K562 (cell line): ENCODE measurements at regions not wholly inside any gene's neighbourhood (a gene's known extent, or its start where the extent isn't known, plus 50 kb on each side); places are given as distances from the start of the nearest gene placed in this dataset.

Source experiments
- ATAC-seq: fragments of 200-7000 bp; cut with Tn5 transposase; 3 replicates; pipeline ENCODE4 v1.9.1; 2020; ENCODE audit warnings: moderate library complexity
- BruUV-seq: library from RNA; stranded (reverse); fragments of 400-500 nt; replicated peaks from 2 replicates; lab custom pipeline; 2021; lab: Mats Ljungman, UMichigan
- CTCF ChIA-PET: fragments of 300-600 bp; formaldehyde crosslinking; extraction: SDS; loops from one replicate; lab custom pipeline; 2021; ENCODE audit warnings: low intra/inter-chr PET ratio; lab: Yijun Ruan, JAX
- POLR2A ChIA-PET: fragments of 300-600, 350-650 bp; sonication (Branson Sonifier 250); formaldehyde crosslinking; extraction: SDS; loops from one replicate; lab custom pipeline; 2021; ENCODE audit warnings: antibody characterized with exemption, inconsistent platforms; lab: Yijun Ruan, JAX
- DNase-seq, 4 experiments: peaks; one replicate each; pipeline versions ENCODE4 v3.0.0 to v3.0.0-alpha.2; 2011 to 2018; ENCODE audit warnings: low spot score in 3 of 4, mixed read lengths in 3 of 4; ENCODE audit errors: extremely low read depth in 1 of 4
- FAIRE-seq: peaks from 2 replicates; lab custom pipeline; 2011; peaks lifted over from hg19 to GRCh38; lab: Jason Lieb, UNC
- H2AFZ ChIP-seq: 2 replicates; pipeline ENCODE4 v1.6.0; 2011; ENCODE audit warnings: low read depth, low read length, control low read depth, inconsistent platforms
- H3K27ac ChIP-seq: fragments of 200-600 bp; 3 replicates; pipeline ENCODE4 v1.8.0; 2011; ENCODE audit warnings: low read depth, mild to moderate bottlenecking, control low read depth, inconsistent platforms, low read length, moderate library complexity, mixed read lengths; ENCODE audit errors: extremely low read depth
- H3K27me3 ChIP-seq, 2 experiments: fragments of 300-600 bp in 1 of 2; 2 replicates in 1 of 2; 3 replicates in 1 of 2; pipeline versions ENCODE4 v1.6.0 to v1.8.0; 2011; ENCODE audit warnings: inconsistent platforms in 2 of 2, low read length in 2 of 2, mild to moderate bottlenecking in 1 of 2, mixed read lengths in 1 of 2, moderate library complexity in 1 of 2; ENCODE audit not compliant: control insufficient read depth in 2 of 2, insufficient read depth in 2 of 2
- H3K36me3 ChIP-seq: fragments of 300-600 bp; 3 replicates; pipeline ENCODE4 v1.8.0; 2011; ENCODE audit warnings: mild to moderate bottlenecking, low read length, inconsistent platforms; ENCODE audit not compliant: control insufficient read depth, insufficient read depth
- H3K4me1 ChIP-seq, 2 experiments: fragments of 200-600 bp in 1 of 2; replicated peaks in 1 of 2; 2 replicates in 1 of 2; 3 replicates in 1 of 2; pipeline versions ENCODE4 v1.5.1 to v1.8.0; 2011; ENCODE audit warnings: inconsistent platforms in 2 of 2, low read length in 2 of 2, mild to moderate bottlenecking in 1 of 2, mixed read lengths in 1 of 2, moderate library complexity in 1 of 2; ENCODE audit not compliant: control insufficient read depth in 2 of 2, insufficient read depth in 2 of 2
- H3K4me2 ChIP-seq: 2 replicates; pipeline ENCODE4 v1.6.1; 2011; ENCODE audit warnings: low read length, control low read depth, inconsistent platforms, mixed read lengths; ENCODE audit not compliant: insufficient read depth
- H3K4me3 ChIP-seq: fragments of 200-600 bp; sonication (generic), shearing (Covaris generic); 2 replicates; pipeline ENCODE4 v1.5.1; 2016; ENCODE audit warnings: control low read depth, inconsistent platforms
- H3K79me2 ChIP-seq: fragments of 200-600 bp; 3 replicates; pipeline ENCODE4 v1.8.0; 2011; ENCODE audit warnings: low read length, inconsistent platforms; ENCODE audit not compliant: control insufficient read depth, insufficient read depth
- H3K9ac ChIP-seq, 2 experiments: 2 replicates each; pipeline versions ENCODE4 v1.6.0 to v1.6.1; 2011; ENCODE audit warnings: low read depth in 2 of 2, low read length in 2 of 2, control low read depth in 1 of 2, inconsistent platforms in 1 of 2, mild to moderate bottlenecking in 1 of 2, mixed read lengths in 1 of 2; ENCODE audit not compliant: insufficient read depth in 1 of 2
- H3K9me1 ChIP-seq: one replicate; pipeline ENCODE4 v1.6.0; 2011; ENCODE audit warnings: inconsistent platforms, mild to moderate bottlenecking, low read length, moderate library complexity; ENCODE audit not compliant: control insufficient read depth, insufficient read depth
- H3K9me3 ChIP-seq: replicated peaks from 2 replicates; pipeline ENCODE4 v1.5.1; 2011; ENCODE audit warnings: low read depth, low read length, inconsistent platforms; ENCODE audit not compliant: control insufficient read depth, insufficient read depth
- H4K20me1 ChIP-seq: replicated peaks from 2 replicates; pipeline ENCODE4 v1.6.1; 2011; ENCODE audit warnings: low read length, inconsistent platforms, mixed read lengths; ENCODE audit not compliant: control insufficient read depth, insufficient read depth
- EWSR1 ChIP-seq: fragments of 450-650 bp; IDR thresholded peaks from 2 replicates; pipeline ENCODE4 v1.6.1; 2018; ENCODE audit warnings: borderline replicate concordance, mild to moderate bottlenecking, low read depth, moderate library complexity; ENCODE audit not compliant: partially characterized antibody
- GATAD2B ChIP-seq: fragments of 450-650 bp; IDR thresholded peaks from 2 replicates; pipeline ENCODE4 v1.6.1; 2017; ENCODE audit warnings: mild to moderate bottlenecking, borderline replicate concordance
- HDAC2 ChIP-seq: fragments of 450-650 bp; IDR thresholded peaks from 2 replicates; pipeline ENCODE4 v1.6.1; 2016; ENCODE audit warnings: mild to moderate bottlenecking
- MYC ChIP-seq, 2 experiments: fragments of 250-450 bp in 1 of 2; sonication (Bioruptor Pico) in 1 of 2; IDR thresholded peaks; 2 replicates each; pipeline versions ENCODE4 v1.5.1 to v1.6.1; 2012 to 2021; ENCODE audit warnings: low read depth in 2 of 2, borderline replicate concordance in 1 of 2, improper control_type of control experiment in 1 of 2, low read length in 1 of 2, mild to moderate bottlenecking in 1 of 2, moderate library complexity in 1 of 2
- RUNX1 ChIP-seq: sonication (generic); IDR thresholded peaks from 2 replicates; pipeline ENCODE4 v1.6.1; 2016; ENCODE audit warnings: antibody characterized with exemption, low read depth
- ZNF274 ChIP-seq: IDR thresholded peaks from 2 replicates; pipeline ENCODE4 v1.6.1; 2011; ENCODE audit warnings: low read depth, mild to moderate bottlenecking, low read length, moderate library complexity, borderline replicate concordance
- ZNF778 ChIP-seq: fragments of 450-650 bp; formaldehyde crosslinking; IDR thresholded peaks from 2 replicates; pipeline ENCODE4 v1.4.0; 2020; ENCODE audit warnings: mild to moderate bottlenecking, moderate library complexity
- WGBS: fragments of 100-300 bp; shearing (Covaris generic); methylation state at CpG from one replicate; pipeline ENCODE4 v1.1.6; 2016; ENCODE audit warnings: low coverage, mixed read lengths; ENCODE audit not compliant: insufficient coverage; ENCODE audit errors: missing lambda C conversion rate; 5-methylcytosine and 5-hydroxymethylcytosine counted together
- in situ Hi-C: fragments of 300-500 bp; cut with MboI; formaldehyde crosslinking; loops from 4 replicates; pipeline ENCODE4 v1.15.0; 2018; ENCODE audit warnings: inconsistent platforms, mixed read lengths
- intact Hi-C: fragments of 100-400 bp; cut with micrococcal nuclease; formaldehyde crosslinking; loops from 2 replicates; pipeline ENCODE4 v1.14.2; 2022
- TF ChIP-seq, protein P1 (sequence below): fragments of 450-650 bp; conservative IDR thresholded peaks from 2 replicates; pipeline ENCODE4 v1.6.1; 2016; ENCODE audit warnings: missing genetic modification characterization, low read depth, mild to moderate bottlenecking, control low read depth, missing compliant biosample characterization
- TF ChIP-seq, protein P2 (sequence below): sonication (generic); formaldehyde crosslinking; IDR thresholded peaks from 2 replicates; pipeline ENCODE4 v1.8.0; 2022; ENCODE audit warnings: mild to moderate bottlenecking, missing genetic modification reagents, borderline replicate concordance
- TF ChIP-seq, protein P3 (sequence below): IDR thresholded peaks from 3 replicates; pipeline ENCODE4 v1.6.1; 2011; ENCODE audit warnings: borderline replicate concordance, mild to moderate bottlenecking; ENCODE audit not compliant: insufficient read length, insufficient read depth
- TF ChIP-seq, protein P4 (sequence below): fragments of 250-450 bp; sonication (Bioruptor Pico); IDR thresholded peaks from 2 replicates; pipeline ENCODE4 v1.8.0; 2021; ENCODE audit warnings: moderate library complexity, mild to moderate bottlenecking, inconsistent platforms

DNA sequence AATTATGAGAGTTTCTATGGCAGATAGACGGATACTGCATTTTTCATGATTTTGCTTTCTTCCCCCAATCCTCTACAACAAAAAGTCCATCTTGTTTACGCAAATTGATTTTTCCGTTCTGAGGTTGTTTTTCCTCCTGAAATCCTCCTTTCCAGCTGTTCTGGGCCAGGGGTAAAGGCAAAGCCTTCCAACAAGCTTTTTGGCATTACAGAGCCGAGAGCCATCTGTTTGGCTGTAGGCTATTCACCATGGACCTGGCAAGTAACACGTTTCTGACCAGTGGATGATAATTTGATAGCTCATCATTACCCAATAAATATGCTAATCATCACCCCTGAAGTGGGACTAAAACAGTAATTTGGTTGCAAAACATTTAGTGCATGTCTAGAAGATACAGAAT lies 226.5 kb downstream of the CBLN4 start:
- Histone ChIP-seq H3K79me2 (no peaks in the 10 kb centered on the region), H3K9me3 (no peaks in the 10 kb centered on the region), H3K4me1 (no peaks in the 10 kb centered on the region), H3K36me3 (no peaks in the 10 kb centered on the region), H3K4me3 (no peak overlapping the region), H3K27ac (no peak overlapping the region), H3K27me3 (no peaks in the 10 kb centered on the region), H4K20me1 (no peaks in the 10 kb centered on the region), H3K9me1 (no peaks in the 10 kb centered on the region), H3K4me2 (no peak overlapping the region), H2AFZ (no peak overlapping the region), H3K9ac (no peak overlapping the region)
- TF ChIP-seq ZNF274, result no peak
- TF ChIP-seq, protein P1, sequence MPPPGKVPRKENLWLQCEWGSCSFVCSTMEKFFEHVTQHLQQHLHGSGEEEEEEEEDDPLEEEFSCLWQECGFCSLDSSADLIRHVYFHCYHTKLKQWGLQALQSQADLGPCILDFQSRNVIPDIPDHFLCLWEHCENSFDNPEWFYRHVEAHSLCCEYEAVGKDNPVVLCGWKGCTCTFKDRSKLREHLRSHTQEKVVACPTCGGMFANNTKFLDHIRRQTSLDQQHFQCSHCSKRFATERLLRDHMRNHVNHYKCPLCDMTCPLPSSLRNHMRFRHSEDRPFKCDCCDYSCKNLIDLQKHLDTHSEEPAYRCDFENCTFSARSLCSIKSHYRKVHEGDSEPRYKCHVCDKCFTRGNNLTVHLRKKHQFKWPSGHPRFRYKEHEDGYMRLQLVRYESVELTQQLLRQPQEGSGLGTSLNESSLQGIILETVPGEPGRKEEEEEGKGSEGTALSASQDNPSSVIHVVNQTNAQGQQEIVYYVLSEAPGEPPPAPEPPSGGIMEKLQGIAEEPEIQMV (tag), result no peak
- ChIA-PET CTCF (no interaction called here), POLR2A (no interaction called here)
- in situ Hi-C loops (no loop called here), intact Hi-C loops (no loop called here)
- ATAC-seq, result no peak
- DNase-seq, result no peak
- BruUV-seq, result no TSS peak
- WGBS, result 0% methylated on average over 5 of the region's 5 CpGs
- FAIRE-seq, result no peak

DNA sequence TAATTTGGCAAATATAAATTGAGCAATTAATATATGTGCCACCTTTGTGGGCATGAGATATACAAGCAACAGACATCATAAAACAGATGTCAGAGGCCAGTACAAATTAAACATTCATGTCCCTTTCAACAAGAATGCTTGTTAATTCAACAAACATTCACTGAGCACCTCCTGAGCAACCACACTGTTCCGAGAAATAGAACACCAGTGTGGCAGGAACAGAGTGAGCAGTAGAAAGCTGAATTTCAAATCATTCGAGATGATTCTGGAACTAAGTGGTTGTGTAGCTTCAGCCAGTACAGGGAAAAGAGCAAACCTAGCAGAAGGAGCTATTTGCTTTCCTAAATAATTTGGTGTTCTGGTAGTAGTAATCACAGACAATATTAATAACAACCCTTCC lies 227.7 kb downstream of the CBLN4 start:
- H3K27ac ChIP-seq, result no peak overlapping the region
- H3K79me2 ChIP-seq, result no peaks in the 10 kb centered on the region
- no peaks in the 10 kb centered on the region for H3K36me3 ChIP-seq
- FAIRE-seq, result no peak
- no TSS peak for BruUV-seq
- no peak overlapping the region for H2AFZ ChIP-seq
- ChIA-PET POLR2A (no interaction called here), CTCF (no interaction called here)
- no peaks in the 10 kb centered on the region for H3K9me1 ChIP-seq
- no peaks in the 10 kb centered on the region for H3K9me3 ChIP-seq
- no peaks in the 10 kb centered on the region for H3K27me3 ChIP-seq
- H3K4me1 ChIP-seq, result no peaks in the 10 kb centered on the region
- no peaks in the 10 kb centered on the region for H4K20me1 ChIP-seq
- intact Hi-C loops, result no loop called here
- in situ Hi-C loops, result no loop called here
- no peak for ATAC-seq
- no peak overlapping the region for H3K9ac ChIP-seq
- no peak overlapping the region for H3K4me2 ChIP-seq
- no peak for DNase-seq
- WGBS, result 0% methylated on average over 2 of the region's 2 CpGs
- no peak overlapping the region for H3K4me3 ChIP-seq
- TF ChIP-seq, protein P2, sequence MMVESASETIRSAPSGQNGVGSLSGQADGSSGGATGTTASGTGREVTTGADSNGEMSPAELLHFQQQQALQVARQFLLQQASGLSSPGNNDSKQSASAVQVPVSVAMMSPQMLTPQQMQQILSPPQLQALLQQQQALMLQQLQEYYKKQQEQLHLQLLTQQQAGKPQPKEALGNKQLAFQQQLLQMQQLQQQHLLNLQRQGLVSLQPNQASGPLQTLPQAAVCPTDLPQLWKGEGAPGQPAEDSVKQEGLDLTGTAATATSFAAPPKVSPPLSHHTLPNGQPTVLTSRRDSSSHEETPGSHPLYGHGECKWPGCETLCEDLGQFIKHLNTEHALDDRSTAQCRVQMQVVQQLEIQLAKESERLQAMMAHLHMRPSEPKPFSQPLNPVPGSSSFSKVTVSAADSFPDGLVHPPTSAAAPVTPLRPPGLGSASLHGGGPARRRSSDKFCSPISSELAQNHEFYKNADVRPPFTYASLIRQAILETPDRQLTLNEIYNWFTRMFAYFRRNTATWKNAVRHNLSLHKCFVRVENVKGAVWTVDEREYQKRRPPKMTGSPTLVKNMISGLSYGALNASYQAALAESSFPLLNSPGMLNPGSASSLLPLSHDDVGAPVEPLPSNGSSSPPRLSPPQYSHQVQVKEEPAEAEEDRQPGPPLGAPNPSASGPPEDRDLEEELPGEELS (CRISPR knock-in tag), result no peak
- TF ChIP-seq ZNF778 (CRISPR knock-in tag) (no peak), RUNX1 (no peak), GATAD2B (no peak), MYC (IDR thresholded peaks at IDR 0.05; ENCODE audit: low read depth, low read length) (no peak), MYC (CRISPR knock-in tag; IDR thresholded peaks at IDR 0.05; ENCODE audit: borderline replicate concordance, low read depth) (no peak), EWSR1 (no peak), HDAC2 (no peak)
- TF ChIP-seq, protein P3, sequence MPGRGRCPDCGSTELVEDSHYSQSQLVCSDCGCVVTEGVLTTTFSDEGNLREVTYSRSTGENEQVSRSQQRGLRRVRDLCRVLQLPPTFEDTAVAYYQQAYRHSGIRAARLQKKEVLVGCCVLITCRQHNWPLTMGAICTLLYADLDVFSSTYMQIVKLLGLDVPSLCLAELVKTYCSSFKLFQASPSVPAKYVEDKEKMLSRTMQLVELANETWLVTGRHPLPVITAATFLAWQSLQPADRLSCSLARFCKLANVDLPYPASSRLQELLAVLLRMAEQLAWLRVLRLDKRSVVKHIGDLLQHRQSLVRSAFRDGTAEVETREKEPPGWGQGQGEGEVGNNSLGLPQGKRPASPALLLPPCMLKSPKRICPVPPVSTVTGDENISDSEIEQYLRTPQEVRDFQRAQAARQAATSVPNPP, result no peak
- TF ChIP-seq, protein P4, sequence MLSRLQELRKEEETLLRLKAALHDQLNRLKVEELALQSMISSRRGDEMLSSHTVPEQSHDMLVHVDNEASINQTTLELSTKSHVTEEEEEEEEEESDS, result no peak
